Activated gamma-delta T cell (primary cell): ENCODE measurements at regions not wholly inside any gene's neighbourhood (a gene's known extent, or its start where the extent isn't known, plus 50 kb on each side); places are given as distances from the start of the nearest gene placed in this dataset.
"Not testable (repeated sequence)": the region's sequence is repeated elsewhere in the genome, so short reads cannot be mapped to it uniquely, and the experiment has no call there.

ENCODE experiments used
- DNase-seq: peaks from one replicate; lab custom pipeline; 2025; lab: John Stamatoyannopoulos, UW

DNA sequence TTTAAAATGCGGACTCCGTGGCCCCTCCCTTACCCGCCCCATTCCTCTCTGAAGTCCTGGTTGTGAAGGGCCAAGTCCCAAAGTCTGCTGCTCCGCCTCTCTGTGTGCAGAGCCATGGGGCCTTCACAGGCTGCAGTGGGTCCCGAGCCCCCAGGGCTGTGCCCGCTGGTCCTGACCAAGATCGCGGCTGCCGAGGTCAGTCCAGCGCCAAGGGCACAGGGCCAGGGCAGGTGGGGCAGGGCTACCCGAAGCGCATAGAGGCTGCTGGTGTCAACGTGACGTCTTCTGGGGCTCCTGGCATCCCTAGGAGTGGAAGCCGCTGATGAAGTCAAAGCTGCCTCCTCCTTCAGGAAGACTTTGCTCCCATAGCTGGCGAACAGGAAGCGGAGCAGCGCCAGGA lies 858.8 kb downstream of the TUBA3C start:
- DNase-seq: not testable (repeated sequence)

GRCh38 chr13:18319653-18320052 lies 862.0 kb downstream of the TUBA3C start:
- not testable (repeated sequence) for DNase-seq

- not testable (repeated sequence) for DNase-seq
These were observed 878.3 kb downstream of the TUBA3C start for GRCh38 chr13:18303240-18303813.

DNA sequence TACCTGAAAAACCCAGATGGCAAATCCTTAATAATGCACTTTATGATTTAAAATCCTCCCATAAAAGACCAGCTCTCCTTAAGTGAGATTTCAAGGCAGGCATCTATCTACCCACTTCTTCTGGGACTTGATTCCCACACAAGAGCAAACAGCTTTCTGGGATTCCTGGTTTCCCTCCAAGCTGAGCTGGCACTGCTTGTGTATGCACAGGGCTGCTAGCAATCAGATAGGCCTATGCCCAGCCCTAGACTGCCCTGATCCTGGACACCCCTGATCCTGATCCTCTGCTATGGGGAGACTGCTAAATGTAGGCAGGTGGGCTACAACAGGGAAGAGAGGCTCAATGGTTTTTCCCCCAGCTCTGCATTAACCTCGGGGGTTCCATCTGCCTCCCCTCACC lies 880.7 kb downstream of the TUBA3C start:
- not testable (repeated sequence) for DNase-seq

DNA sequence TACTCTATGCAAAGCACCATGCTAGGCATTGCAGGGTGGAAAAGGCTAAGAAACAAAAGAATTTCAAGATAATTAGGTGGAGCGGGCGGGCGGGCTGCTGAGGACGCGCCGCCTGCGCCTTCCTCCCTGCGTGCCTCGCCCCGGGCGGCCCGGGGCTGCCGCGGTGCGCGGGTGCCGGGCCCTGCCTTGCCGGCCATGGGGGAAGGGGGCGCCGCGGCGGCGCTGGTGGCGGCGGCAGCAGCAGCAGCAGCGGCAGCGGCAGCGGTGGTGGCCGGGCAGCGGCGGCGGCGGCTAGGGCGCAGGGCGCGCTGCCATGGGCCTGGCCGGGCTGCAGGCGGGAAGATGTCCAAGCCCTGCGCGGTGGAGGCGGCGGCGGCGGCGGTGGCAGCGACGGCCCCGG lies 884.3 kb downstream of the TUBA3C start:
- DNase-seq: not testable (repeated sequence)

DNA sequence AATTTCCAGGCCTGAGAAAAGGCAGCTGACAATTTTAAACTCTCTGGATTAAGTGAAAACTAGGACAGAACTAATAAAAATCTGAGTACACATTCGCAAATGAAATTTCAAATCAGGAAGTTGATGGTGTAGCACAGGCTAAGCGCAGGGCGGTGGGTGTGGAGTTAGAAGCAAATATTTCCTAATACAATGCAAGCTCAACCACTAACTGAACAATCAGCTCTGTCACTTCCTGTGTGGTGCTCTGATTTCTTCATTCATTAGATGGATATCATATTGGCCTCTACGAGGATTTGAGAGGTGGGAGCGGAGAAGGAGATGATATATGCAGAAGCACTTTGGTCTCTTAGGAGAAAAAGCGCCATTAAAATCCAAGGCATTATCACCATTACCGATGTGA lies 885.0 kb downstream of the TUBA3C start:
- DNase-seq: not testable (repeated sequence)

- DNase-seq: not testable (repeated sequence)
These were observed 887.3 kb downstream of the TUBA3C start for GRCh38 chr13:18294311-18294710.

DNA sequence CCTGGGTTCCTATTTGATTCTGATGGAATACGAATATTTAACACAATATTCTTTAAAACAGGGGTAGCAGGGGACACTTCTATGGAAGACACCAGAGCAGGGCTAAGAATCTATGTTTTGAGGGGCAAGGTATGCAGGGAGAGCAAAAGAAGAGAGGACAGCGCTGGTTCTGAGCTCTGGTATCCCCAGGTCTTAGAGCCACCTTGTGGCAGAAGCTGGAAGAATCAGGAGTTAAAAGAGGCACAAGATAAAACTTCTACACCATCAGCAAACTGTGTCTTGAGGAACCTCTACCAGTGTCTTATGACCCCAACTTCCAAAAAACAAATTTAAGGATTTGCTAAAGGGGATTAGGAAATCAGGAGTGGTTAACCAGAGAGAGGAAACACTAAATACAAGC lies 894.8 kb downstream of the TUBA3C start:
- not testable (repeated sequence) for DNase-seq

- DNase-seq: not testable (repeated sequence)
These were observed 896.0 kb downstream of the TUBA3C start for GRCh38 chr13:18285663-18286062.

DNA sequence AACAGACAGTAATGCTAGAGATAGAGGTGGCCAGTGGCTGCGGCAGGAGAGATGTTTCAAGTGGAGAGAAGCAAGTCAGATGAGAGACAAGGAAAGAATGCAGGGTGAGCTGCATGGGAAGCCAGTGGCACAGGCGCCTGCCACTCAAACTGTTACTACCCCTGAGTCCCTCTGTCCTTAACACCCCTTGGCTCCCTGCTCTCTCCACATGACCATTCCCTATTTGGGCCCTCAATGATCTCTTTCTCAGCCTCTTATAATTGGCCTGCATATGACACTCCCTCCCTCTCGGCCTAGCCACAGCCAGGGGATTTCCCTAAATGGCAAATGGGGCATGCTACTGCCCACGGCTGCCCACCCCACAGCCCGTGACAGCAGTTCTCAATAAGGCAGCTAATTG lies 897.6 kb downstream of the TUBA3C start:
- DNase-seq: not testable (repeated sequence)

- DNase-seq: not testable (repeated sequence)
These were observed 899.6 kb downstream of the TUBA3C start for GRCh38 chr13:18281829-18282597.

- not testable (repeated sequence) for DNase-seq
These were observed 900.5 kb downstream of the TUBA3C start for GRCh38 chr13:18280904-18281828.

DNA sequence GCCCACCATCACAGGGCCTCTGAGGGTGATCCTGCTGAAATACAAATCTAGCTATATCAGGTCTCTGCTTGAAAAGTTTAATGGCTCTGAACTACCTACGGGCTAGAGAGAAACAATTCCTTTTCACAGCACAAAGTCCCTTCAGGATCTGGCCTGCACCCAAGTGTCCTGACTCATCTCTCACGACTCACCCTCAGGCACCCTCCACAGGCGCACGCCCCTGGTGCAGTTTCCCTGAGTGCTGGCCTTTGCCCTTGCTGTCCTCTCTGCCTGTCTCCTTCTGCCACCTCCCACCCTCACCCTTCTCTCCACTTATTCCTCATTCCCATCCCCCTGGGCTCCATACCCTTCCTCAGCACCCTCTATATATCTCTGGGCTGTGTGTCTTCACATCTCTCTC lies 901.7 kb downstream of the TUBA3C start:
- not testable (repeated sequence) for DNase-seq

GRCh38 chr13:18277372-18277771 lies 904.3 kb downstream of the TUBA3C start:
- DNase-seq: not testable (repeated sequence)

GRCh38 chr13:18276280-18276679 lies 905.3 kb downstream of the TUBA3C start:
- not testable (repeated sequence) for DNase-seq

DNA sequence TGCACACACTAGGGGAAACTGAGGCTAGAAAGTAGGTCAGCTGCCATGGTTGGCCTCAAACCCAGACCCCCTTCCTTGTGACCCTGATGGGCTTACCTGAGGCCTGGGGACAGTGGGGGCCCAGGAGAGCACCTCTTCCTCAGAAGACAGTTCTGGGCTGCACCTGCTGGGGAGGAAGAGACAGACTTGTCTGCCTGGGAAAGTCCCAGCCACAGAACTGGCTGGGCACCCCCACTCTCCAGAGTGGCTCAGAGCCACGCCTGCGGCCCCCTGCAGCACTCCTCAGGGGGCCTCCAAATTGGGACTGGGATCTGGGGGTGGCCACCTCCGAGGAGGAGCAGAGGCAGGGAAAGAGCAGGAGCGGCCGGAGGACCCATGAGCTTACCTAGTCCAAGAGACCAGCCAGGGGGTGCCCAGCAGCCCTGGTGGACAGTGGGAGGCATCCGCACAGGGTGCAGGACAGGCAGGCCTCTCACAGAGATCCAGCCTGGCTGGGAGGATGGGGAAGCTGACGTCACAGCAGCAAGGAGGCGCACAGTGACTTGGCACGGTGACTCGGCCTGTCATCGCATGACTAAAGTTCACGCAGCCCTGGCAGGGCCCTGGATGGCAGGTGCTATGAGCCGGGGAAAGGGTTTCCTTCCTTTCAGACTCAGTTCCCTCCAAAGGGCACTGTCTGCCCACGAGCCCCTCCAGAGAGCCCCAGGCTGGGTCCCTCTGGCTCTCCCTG lies 907.7 kb downstream of the TUBA3C start:
- not testable (repeated sequence) for DNase-seq

GRCh38 chr13:18258801-18259419 lies 922.7 kb downstream of the TUBA3C start:
- not testable (repeated sequence) for DNase-seq

- DNase-seq: not testable (repeated sequence)
These were observed 923.9 kb downstream of the TUBA3C start for GRCh38 chr13:18257686-18258085.

GRCh38 chr13:18252848-18253247 lies 928.8 kb downstream of the TUBA3C start:
- not testable (repeated sequence) for DNase-seq

GRCh38 chr13:18248533-18249240 lies 932.9 kb downstream of the TUBA3C start:
- DNase-seq: not testable (repeated sequence)
